ENCODE measurements at regions not wholly inside any gene's neighbourhood (a gene's known extent, or its start where the extent isn't known, plus 50 kb on each side); places are given as distances from the start of the nearest gene placed in this dataset.

- TF ChIP-seq CTCF (IDR thresholded peaks at IDR 0.05 in 8 of 11, conservative IDR thresholded peaks at IDR 0.05 in 3 of 11) (no peak), POLR2AphosphoS5 (IDR thresholded peaks at IDR 0.05) (no peak)
Measured at GRCh38 chr4:181249031-181249430, 994.2 kb upstream of the TENM3 start.
